Ishikawa (cell line): ENCODE measurements at regions not wholly inside any gene's neighbourhood (a gene's known extent, or its start where the extent isn't known, plus 50 kb on each side); places are given as distances from the start of the nearest gene placed in this dataset.

Experiments used
- CEBPB ChIP-seq: IDR thresholded peaks from 2 replicates; pipeline ENCODE4 v1.6.1; 2012
- CREB1 ChIP-seq: IDR thresholded peaks from 2 replicates; pipeline ENCODE4 v1.6.1; 2012; ENCODE audit warnings: low read depth
- EGR1 ChIP-seq: IDR thresholded peaks from 2 replicates; pipeline ENCODE4 v1.6.1; 2012
- EP300 ChIP-seq: IDR thresholded peaks from 2 replicates; pipeline ENCODE4 v1.6.1; 2012; ENCODE audit warnings: borderline replicate concordance
- FOXM1 ChIP-seq: IDR thresholded peaks from 2 replicates; pipeline ENCODE4 v1.6.1; 2012; ENCODE audit warnings: low read depth, borderline replicate concordance
- MAX ChIP-seq: IDR thresholded peaks from 2 replicates; pipeline ENCODE4 v1.6.1; 2012
- RAD21 ChIP-seq: IDR thresholded peaks from 2 replicates; pipeline ENCODE4 v1.6.1; 2012; ENCODE audit warnings: low read depth
- REST ChIP-seq: IDR thresholded peaks from 2 replicates; pipeline ENCODE4 v1.6.1; 2012; ENCODE audit warnings: low read depth, mild to moderate bottlenecking
- TAF1 ChIP-seq: IDR thresholded peaks from 2 replicates; pipeline ENCODE4 v1.6.1; 2012; ENCODE audit warnings: low read depth, mild to moderate bottlenecking
- TCF12 ChIP-seq: IDR thresholded peaks from 2 replicates; pipeline ENCODE4 v1.6.1; 2012; ENCODE audit warnings: low read depth
- TEAD4 ChIP-seq: IDR thresholded peaks from 2 replicates; pipeline ENCODE4 v1.6.1; 2012
- USF1 ChIP-seq: IDR thresholded peaks from 2 replicates; pipeline ENCODE4 v1.6.1; 2012

GRCh38 chr6:91694016-91694654 is 1107.3 kb upstream of the MAP3K7 start:
- TF ChIP-seq MAX (no peak), CREB1 (no peak), TCF12 (no peak), FOXM1 (peak; percentile 36; the same call in 1 of the 2 replicates), EGR1 (no peak), REST (no peak), TEAD4 (no peak), USF1 (no peak), TAF1 (no peak), EP300 (no peak), CEBPB (no peak), RAD21 (no peak)
